Activated CD8-positive, alpha-beta T cell treated with anti-CD3 and anti-CD28 coated beads for 36 hours (primary cell): ENCODE measurements at regions not wholly inside any gene's neighbourhood (a gene's known extent, or its start where the extent isn't known, plus 50 kb on each side); places are given as distances from the start of the nearest gene placed in this dataset.

ENCODE experiments used
- ATAC-seq: fragments of 200-7000 bp; cut with Tn5 transposase; one replicate; pipeline ENCODE4 v1.10.0; 2021; ENCODE audit warnings: mild to moderate bottlenecking, moderate library complexity
- CTCF ChIA-PET: fragments of 350-600 bp; sonication (Branson Sonifier 250); formaldehyde crosslinking; loops from one replicate; lab custom pipeline; 2021; ENCODE audit warnings: antibody characterized with exemption; lab: Charles Lee
- POLR2A ChIA-PET: fragments of 350-600 bp; sonication (Branson Sonifier 250); formaldehyde crosslinking; loops from one replicate; lab custom pipeline; 2021; ENCODE audit warnings: antibody characterized with exemption; lab: Charles Lee
- DNase-seq: peaks from one replicate; pipeline ENCODE4 v3.0.0-alpha.2; 2020
- H3K27ac Mint-ChIP-seq: one replicate; pipeline ENCODE4 v1.8.0; 2021; ENCODE audit warnings: mild to moderate bottlenecking, mixed read lengths
- H3K27me3 Mint-ChIP-seq: one replicate; pipeline ENCODE4 v1.8.0; 2021; ENCODE audit warnings: mixed read lengths
- H3K36me3 Mint-ChIP-seq: one replicate; pipeline ENCODE4 v1.8.0; 2021; ENCODE audit warnings: low read depth, mixed read lengths
- H3K4me1 Mint-ChIP-seq: one replicate; pipeline ENCODE4 v1.8.0; 2021; ENCODE audit warnings: low read depth, mixed read lengths
- H3K4me3 Mint-ChIP-seq: one replicate; pipeline ENCODE4 v1.8.0; 2021; ENCODE audit warnings: mild to moderate bottlenecking, moderate library complexity, mixed read lengths
- H3K9me3 Mint-ChIP-seq: one replicate; pipeline ENCODE4 v1.8.0; 2021; ENCODE audit warnings: mixed read lengths
- CTCF ChIP-seq: fragments of 200-600 bp; IDR thresholded peaks from one replicate; pipeline ENCODE4 v1.8.0; 2022; ENCODE audit warnings: antibody characterized with exemption, mild to moderate bottlenecking
- intact Hi-C: fragments of 100-400 bp; cut with micrococcal nuclease; formaldehyde crosslinking; loops from one replicate; pipeline ENCODE4 v1.10.0; 2022

GRCh38 chr4:124191329-124191728, 521.2 kb downstream of the ANKRD50 start:
- no peak for DNase-seq
- Mint-ChIP-seq H3K4me3 (no peak overlapping the region), H3K27me3 (no peaks in the 10 kb centered on the region), H3K4me1 (no peaks in the 10 kb centered on the region), H3K9me3 (peaks cover 9% of the 10 kb centered on the region), H3K36me3 (no peaks in the 10 kb centered on the region), H3K27ac (no peak overlapping the region)
- POLR2A ChIA-PET, result interaction anchor here (0.5 kb wide), 1 partner anchor 314 kb away, joined by 3 read pairs; no protein-coding TSS in a partner anchor
- no peak for TF ChIP-seq CTCF
- CTCF ChIA-PET, result no interaction called here
- intact Hi-C loops, result no loop called here
- ATAC-seq, result no peak

GRCh38 chr4:124192544-124192943, 520.0 kb downstream of the ANKRD50 start:
- POLR2A ChIA-PET, result no interaction called here
- intact Hi-C loops, result no loop called here
- no peaks in the 10 kb centered on the region for H3K27me3 Mint-ChIP-seq
- no peaks in the 10 kb centered on the region for H3K36me3 Mint-ChIP-seq
- no peaks in the 10 kb centered on the region for H3K4me1 Mint-ChIP-seq
- CTCF ChIA-PET, result no interaction called here
- H3K4me3 Mint-ChIP-seq, result no peak overlapping the region
- no peak for TF ChIP-seq CTCF
- H3K27ac Mint-ChIP-seq, result no peak overlapping the region
- DNase-seq (no peak), ATAC-seq (no peak)
- H3K9me3 Mint-ChIP-seq, result peaks cover 9% of the 10 kb centered on the region

- ATAC-seq, result no peak
- no peak overlapping the region for H3K27ac Mint-ChIP-seq
- no peaks in the 10 kb centered on the region for H3K4me1 Mint-ChIP-seq
- no peaks in the 10 kb centered on the region for H3K27me3 Mint-ChIP-seq
- no peak overlapping the region for H3K4me3 Mint-ChIP-seq
- CTCF ChIA-PET, result no interaction called here
- no peaks in the 10 kb centered on the region for H3K36me3 Mint-ChIP-seq
- no peak for DNase-seq
- intact Hi-C loops, result no loop called here
- H3K9me3 Mint-ChIP-seq, result peaks cover 4% of the 10 kb centered on the region
- no peak for TF ChIP-seq CTCF
- POLR2A ChIA-PET, result no interaction called here
Measured at GRCh38 chr4:124199185-124199584, 513.3 kb downstream of the ANKRD50 start.

- intact Hi-C loops, result no loop called here
- Mint-ChIP-seq H3K9me3 (peaks cover 2% of the 10 kb centered on the region), H3K4me3 (no peak overlapping the region), H3K27me3 (no peaks in the 10 kb centered on the region), H3K4me1 (no peaks in the 10 kb centered on the region), H3K36me3 (no peaks in the 10 kb centered on the region), H3K27ac (no peak overlapping the region)
- ChIA-PET POLR2A (no interaction called here), CTCF (no interaction called here)
- no peak for ATAC-seq
- DNase-seq, result no peak
- no peak for TF ChIP-seq CTCF
Measured at GRCh38 chr4:124199755-124200154, 512.8 kb downstream of the ANKRD50 start.

GRCh38 chr4:124201636-124202035, 510.9 kb downstream of the ANKRD50 start:
- DNase-seq (no peak), ATAC-seq (no peak)
- ChIA-PET CTCF (no interaction called here), POLR2A (no interaction called here)
- no peak for TF ChIP-seq CTCF
- Mint-ChIP-seq H3K27me3 (no peaks in the 10 kb centered on the region), H3K4me3 (no peak overlapping the region), H3K27ac (no peak overlapping the region), H3K36me3 (no peaks in the 10 kb centered on the region), H3K9me3 (no peaks in the 10 kb centered on the region), H3K4me1 (no peaks in the 10 kb centered on the region)
- intact Hi-C loops, result no loop called here
